GM13977 (cell line): ENCODE measurements at regions not wholly inside any gene's neighbourhood (a gene's known extent, or its start where the extent isn't known, plus 50 kb on each side); places are given as distances from the start of the nearest gene placed in this dataset.

Experiments
- DNase-seq: peaks from one replicate; pipeline ENCODE4 v3.0.0; 2012; ENCODE audit warnings: low spot score
- CTCF ChIP-seq: IDR thresholded peaks from 2 replicates; pipeline ENCODE4 v1.5.1; 2012; ENCODE audit warnings: mild to moderate bottlenecking, control low read depth; ENCODE audit not compliant: insufficient read depth; ENCODE audit errors: extremely low read depth, missing control alignments
- in situ Hi-C: fragments of 300-500 bp; cut with MboI; formaldehyde crosslinking; loops from one replicate; pipeline ENCODE4 v1.12.0; 2022; ENCODE audit warnings: low sequenced_read_pairs, low pct_unique_long_range_greater_than_20kb, mixed read lengths, inconsistent platforms; ENCODE audit not compliant: unreplicated experiment

- in situ Hi-C loops: no loop called here
- no peak for TF ChIP-seq CTCF
Observed at GRCh38 chr9:106620081-106620480, 242.9 kb upstream of the ZNF462 start.

GRCh38 chr9:106620866-106621265, 242.1 kb upstream of the ZNF462 start:
- in situ Hi-C loops: no loop called here
- no peak for DNase-seq
- TF ChIP-seq CTCF: no peak

More at GRCh38 chr9:106620081-106620480, 242.9 kb upstream of the ZNF462 start:
- no peak for DNase-seq

GRCh38 chr9:106621313-106622163, 241.4 kb upstream of the ZNF462 start:
- DNase-seq: no peak
- TF ChIP-seq CTCF: no peak
- in situ Hi-C loops: no loop called here

GRCh38 chr9:106622164-106622487, 240.8 kb upstream of the ZNF462 start:
- no peak for TF ChIP-seq CTCF
- in situ Hi-C loops: no loop called here
- no peak for DNase-seq

GRCh38 chr9:106623558-106623957, 239.4 kb upstream of the ZNF462 start:
- no peak for TF ChIP-seq CTCF
- in situ Hi-C loops: no loop called here
- no peak for DNase-seq

GRCh38 chr9:106625259-106625789, 237.6 kb upstream of the ZNF462 start:
- DNase-seq: no peak
- TF ChIP-seq CTCF: no peak
- in situ Hi-C loops: no loop called here
